PC-3 (cell line): ENCODE measurements at regions not wholly inside any gene's neighbourhood (a gene's known extent, or its start where the extent isn't known, plus 50 kb on each side); places are given as distances from the start of the nearest gene placed in this dataset.

Experiments used
- EZH2 ChIP-seq: fragments of 300-600 bp; sonication (generic); IDR thresholded peaks from one replicate; pipeline ENCODE4 v1.6.1; 2017; ENCODE audit warnings: antibody characterized with exemption, mild to moderate bottlenecking, low read length; ENCODE audit not compliant: unreplicated experiment
- TF ChIP-seq, protein P1 (sequence below): fragments of 300-600 bp; sonication (generic); conservative IDR thresholded peaks from 2 replicates; pipeline ENCODE4 v1.5.1; 2017; ENCODE audit warnings: antibody characterized with exemption, low read depth, mild to moderate bottlenecking, low read length

- TF ChIP-seq, protein P1, sequence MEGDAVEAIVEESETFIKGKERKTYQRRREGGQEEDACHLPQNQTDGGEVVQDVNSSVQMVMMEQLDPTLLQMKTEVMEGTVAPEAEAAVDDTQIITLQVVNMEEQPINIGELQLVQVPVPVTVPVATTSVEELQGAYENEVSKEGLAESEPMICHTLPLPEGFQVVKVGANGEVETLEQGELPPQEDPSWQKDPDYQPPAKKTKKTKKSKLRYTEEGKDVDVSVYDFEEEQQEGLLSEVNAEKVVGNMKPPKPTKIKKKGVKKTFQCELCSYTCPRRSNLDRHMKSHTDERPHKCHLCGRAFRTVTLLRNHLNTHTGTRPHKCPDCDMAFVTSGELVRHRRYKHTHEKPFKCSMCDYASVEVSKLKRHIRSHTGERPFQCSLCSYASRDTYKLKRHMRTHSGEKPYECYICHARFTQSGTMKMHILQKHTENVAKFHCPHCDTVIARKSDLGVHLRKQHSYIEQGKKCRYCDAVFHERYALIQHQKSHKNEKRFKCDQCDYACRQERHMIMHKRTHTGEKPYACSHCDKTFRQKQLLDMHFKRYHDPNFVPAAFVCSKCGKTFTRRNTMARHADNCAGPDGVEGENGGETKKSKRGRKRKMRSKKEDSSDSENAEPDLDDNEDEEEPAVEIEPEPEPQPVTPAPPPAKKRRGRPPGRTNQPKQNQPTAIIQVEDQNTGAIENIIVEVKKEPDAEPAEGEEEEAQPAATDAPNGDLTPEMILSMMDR = no peak
- no peak for TF ChIP-seq EZH2
Measured at GRCh38 chr1:187280031-187280430, 451.3 kb downstream of the PLA2G4A start.
